Activated naive CD8-positive, alpha-beta T cell treated with anti-CD3 and anti-CD28 coated beads for 36 hours (primary cell): ENCODE measurements at regions not wholly inside any gene's neighbourhood (a gene's known extent, or its start where the extent isn't known, plus 50 kb on each side); places are given as distances from the start of the nearest gene placed in this dataset.

Source experiments
- DNase-seq: peaks from one replicate; pipeline ENCODE4 v3.0.0; 2021
- H3K27ac Mint-ChIP-seq: one replicate; pipeline ENCODE4 v1.8.0; 2022; ENCODE audit warnings: mild to moderate bottlenecking, moderate library complexity, mixed read lengths
- H3K27me3 Mint-ChIP-seq: one replicate; pipeline ENCODE4 v1.8.0; 2022; ENCODE audit warnings: mild to moderate bottlenecking, mixed read lengths
- H3K36me3 Mint-ChIP-seq: one replicate; pipeline ENCODE4 v1.8.0; 2021; ENCODE audit warnings: mild to moderate bottlenecking, mixed read lengths
- H3K4me1 Mint-ChIP-seq: one replicate; pipeline ENCODE4 v1.8.0; 2021; ENCODE audit warnings: mixed read lengths
- H3K4me3 Mint-ChIP-seq: one replicate; pipeline ENCODE4 v1.8.0; 2022; ENCODE audit warnings: mild to moderate bottlenecking, moderate library complexity, mixed read lengths
- H3K9me3 Mint-ChIP-seq: one replicate; pipeline ENCODE4 v1.8.0; 2022; ENCODE audit warnings: mixed read lengths

DNA sequence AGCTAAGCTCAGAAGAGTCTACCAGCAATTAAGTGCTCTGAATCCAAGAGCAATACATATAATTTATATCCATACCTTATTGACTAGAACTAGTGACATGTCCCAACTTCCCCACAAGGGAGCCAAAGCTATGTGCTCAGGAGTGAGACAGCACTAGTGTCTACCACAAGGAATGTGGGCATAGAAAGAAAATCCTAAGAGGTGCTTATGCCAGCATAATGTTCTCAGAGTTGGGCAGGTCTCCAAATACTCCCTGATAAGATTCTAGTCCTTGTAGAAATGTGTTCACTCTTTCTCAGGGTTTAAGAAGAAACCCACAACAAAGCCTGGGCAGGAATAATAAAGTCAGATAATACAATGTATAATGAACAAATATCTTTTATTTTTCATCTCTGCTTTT is 275.1 kb downstream of the BRINP1 start:
- no peak overlapping the region for H3K27ac Mint-ChIP-seq
- H3K9me3 Mint-ChIP-seq, result peaks cover 3% of the 10 kb centered on the region
- H3K4me1 Mint-ChIP-seq, result no peaks in the 10 kb centered on the region
- no peak overlapping the region for H3K4me3 Mint-ChIP-seq
- no peaks in the 10 kb centered on the region for H3K36me3 Mint-ChIP-seq
- no peaks in the 10 kb centered on the region for H3K27me3 Mint-ChIP-seq
- no peak for DNase-seq

DNA sequence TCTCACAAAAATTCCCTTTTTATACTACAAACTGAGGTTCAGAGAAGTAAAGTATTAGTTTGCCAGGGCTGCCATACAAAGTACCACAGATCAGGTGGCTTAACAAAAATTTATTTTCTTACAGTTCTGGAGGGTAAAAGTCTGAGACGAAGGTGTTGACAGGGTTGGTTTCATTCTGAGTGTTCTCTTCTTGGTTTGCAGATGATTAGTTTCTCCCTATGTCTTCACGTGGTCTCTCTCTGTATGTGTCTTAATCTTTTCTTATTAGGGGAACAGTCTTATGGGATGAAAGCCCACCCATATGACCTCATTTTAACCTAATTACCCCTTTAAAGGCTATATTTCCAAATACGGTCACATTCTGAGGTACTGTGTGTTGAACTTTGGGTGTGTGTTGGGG is 274.2 kb downstream of the BRINP1 start:
- peaks cover 3% of the 10 kb centered on the region for H3K9me3 Mint-ChIP-seq
- H3K27ac Mint-ChIP-seq, result no peak overlapping the region
- H3K4me1 Mint-ChIP-seq, result no peaks in the 10 kb centered on the region
- no peaks in the 10 kb centered on the region for H3K27me3 Mint-ChIP-seq
- DNase-seq, result no peak
- H3K4me3 Mint-ChIP-seq, result no peak overlapping the region
- H3K36me3 Mint-ChIP-seq, result no peaks in the 10 kb centered on the region

DNA sequence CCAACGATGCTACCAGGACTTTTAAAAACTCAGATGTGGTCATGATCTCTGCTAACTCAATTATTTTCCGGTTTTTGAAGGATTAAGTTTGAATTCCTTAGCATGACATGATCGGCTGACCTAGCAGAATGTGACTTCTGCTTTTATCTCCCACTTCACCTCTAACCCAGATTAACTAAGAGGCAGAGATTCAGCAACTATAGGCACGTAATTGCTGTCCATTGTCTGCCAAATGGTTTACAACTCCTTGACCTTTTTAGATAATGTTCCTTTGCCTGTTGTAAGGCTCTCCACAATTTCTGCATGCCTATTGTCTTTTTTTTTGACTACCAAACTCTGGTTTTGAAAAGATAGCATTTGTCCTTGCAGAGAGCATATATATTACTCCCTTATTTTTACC is 268.2 kb downstream of the BRINP1 start:
- H3K36me3 Mint-ChIP-seq, result no peaks in the 10 kb centered on the region
- no peaks in the 10 kb centered on the region for H3K27me3 Mint-ChIP-seq
- no peak overlapping the region for H3K4me3 Mint-ChIP-seq
- no peaks in the 10 kb centered on the region for H3K4me1 Mint-ChIP-seq
- H3K27ac Mint-ChIP-seq, result no peak overlapping the region
- no peak for DNase-seq
- H3K9me3 Mint-ChIP-seq, result peaks cover 3% of the 10 kb centered on the region

DNA sequence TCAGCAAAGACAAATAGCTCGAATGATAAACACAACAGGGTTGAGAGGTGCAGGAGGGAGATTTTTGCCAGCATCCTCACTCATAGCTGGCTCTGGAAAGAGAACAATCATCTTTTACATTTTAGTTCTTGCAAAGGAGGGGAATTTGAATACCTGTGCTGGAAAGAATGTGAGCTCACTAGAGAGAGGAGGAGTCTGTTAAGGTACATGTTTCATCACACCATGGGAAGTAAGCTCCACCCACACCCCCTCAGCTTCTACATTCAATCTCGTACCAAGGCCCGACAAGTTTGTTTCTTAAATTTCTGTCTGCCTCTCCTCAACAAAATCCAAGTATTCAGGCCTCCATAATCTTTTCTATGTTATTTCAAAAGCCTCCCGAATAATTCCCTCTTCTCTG is 254.6 kb downstream of the BRINP1 start:
- DNase-seq, result no peak
- peaks cover 4% of the 10 kb centered on the region for H3K9me3 Mint-ChIP-seq
- no peak overlapping the region for H3K4me3 Mint-ChIP-seq
- no peaks in the 10 kb centered on the region for H3K4me1 Mint-ChIP-seq
- H3K27ac Mint-ChIP-seq, result no peak overlapping the region
- H3K36me3 Mint-ChIP-seq, result no peaks in the 10 kb centered on the region
- peaks cover 3% of the 10 kb centered on the region for H3K27me3 Mint-ChIP-seq
